IPS-15b (cell line): ENCODE measurements at regions not wholly inside any gene's neighbourhood (a gene's known extent, or its start where the extent isn't known, plus 50 kb on each side); places are given as distances from the start of the nearest gene placed in this dataset.
"Not testable (repeated sequence)": the region's sequence is repeated elsewhere in the genome, so short reads cannot be mapped to it uniquely, and the experiment has no call there.

ENCODE experiments used
- H3K27me3 ChIP-seq: one replicate; pipeline ENCODE4 v1.6.1; 2013; ENCODE audit warnings: low read length; ENCODE audit not compliant: control insufficient read depth, insufficient read depth
- H3K36me3 ChIP-seq: one replicate; pipeline ENCODE4 v1.6.1; 2013; ENCODE audit warnings: low read length; ENCODE audit not compliant: control insufficient read depth, insufficient read depth
- H3K4me1 ChIP-seq: one replicate; pipeline ENCODE4 v1.6.1; 2013; ENCODE audit warnings: mild to moderate bottlenecking, low read length; ENCODE audit not compliant: control insufficient read depth, insufficient read depth
- H3K4me3 ChIP-seq: one replicate; pipeline ENCODE4 v1.5.1; 2013; ENCODE audit warnings: low read depth, low read length
- H3K9ac ChIP-seq: one replicate; pipeline ENCODE4 v1.6.1; 2013; ENCODE audit warnings: low read depth, mild to moderate bottlenecking, low read length
- H3K9me3 ChIP-seq: one replicate; pipeline ENCODE4 v1.6.1; 2013; ENCODE audit warnings: mild to moderate bottlenecking, low read length; ENCODE audit not compliant: control insufficient read depth, insufficient read depth

GRCh38 chr5:51202161-51202560 is 181.1 kb upstream of the ISL1 start:
- Histone ChIP-seq H3K4me3 (no peak overlapping the region), H3K9ac (no peak overlapping the region), H3K36me3 (no peaks in the 10 kb centered on the region), H3K27me3 (no peaks in the 10 kb centered on the region), H3K4me1 (no peaks in the 10 kb centered on the region), H3K9me3 (no peaks in the 10 kb centered on the region)

- Histone ChIP-seq H3K4me3 (no peak overlapping the region), H3K9me3 (no peaks in the 10 kb centered on the region), H3K27me3 (no peaks in the 10 kb centered on the region), H3K4me1 (no peaks in the 10 kb centered on the region), H3K9ac (no peak overlapping the region), H3K36me3 (no peaks in the 10 kb centered on the region)
Observed at GRCh38 chr5:51203598-51203997, 179.7 kb upstream of the ISL1 start.

DNA sequence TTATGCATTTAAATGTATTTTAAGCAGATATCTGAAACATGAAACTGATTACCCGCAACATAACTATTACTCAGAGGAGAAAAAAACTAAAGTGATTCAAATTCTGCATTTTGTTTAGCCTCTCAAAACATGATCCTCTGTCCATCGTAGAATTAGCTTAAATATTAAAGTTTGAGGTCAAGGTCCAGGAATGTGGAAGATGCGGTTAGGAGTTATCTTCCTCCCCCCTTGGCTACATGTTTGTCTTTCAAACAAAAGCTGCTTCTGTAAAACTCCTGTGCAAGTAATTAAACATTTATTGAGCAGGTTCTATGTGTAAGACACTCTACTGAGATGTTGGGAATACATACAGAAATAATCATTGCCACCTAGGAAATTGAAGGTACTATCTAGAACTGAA is 175.0 kb upstream of the ISL1 start:
- Histone ChIP-seq H3K9ac (no peak overlapping the region), H3K9me3 (no peaks in the 10 kb centered on the region), H3K4me3 (no peak overlapping the region), H3K4me1 (no peaks in the 10 kb centered on the region), H3K36me3 (no peaks in the 10 kb centered on the region), H3K27me3 (no peaks in the 10 kb centered on the region)

GRCh38 chr5:51214746-51215145 is 168.5 kb upstream of the ISL1 start:
- H3K9ac ChIP-seq, result no peak overlapping the region
- H3K27me3 ChIP-seq, result no peaks in the 10 kb centered on the region
- no peaks in the 10 kb centered on the region for H3K36me3 ChIP-seq

GRCh38 chr5:51225789-51226742 is 157.2 kb upstream of the ISL1 start:
- Histone ChIP-seq H3K27me3 (no peaks in the 10 kb centered on the region), H3K4me3 (no peak overlapping the region), H3K4me1 (peaks cover 8% of the 10 kb centered on the region), H3K36me3 (no peaks in the 10 kb centered on the region), H3K9me3 (no peaks in the 10 kb centered on the region), H3K9ac (no peak overlapping the region)

More at GRCh38 chr5:51214746-51215145, 168.5 kb upstream of the ISL1 start:
- no peak overlapping the region for H3K4me3 ChIP-seq
- no peaks in the 10 kb centered on the region for H3K4me1 ChIP-seq
- no peaks in the 10 kb centered on the region for H3K9me3 ChIP-seq

- Histone ChIP-seq H3K9me3 (no peaks in the 10 kb centered on the region), H3K27me3 (no peaks in the 10 kb centered on the region), H3K36me3 (no peaks in the 10 kb centered on the region), H3K4me1 (peaks cover 8% of the 10 kb centered on the region), H3K9ac (no peak overlapping the region), H3K4me3 (no peak overlapping the region)
Observed at GRCh38 chr5:51227963-51228470, 155.2 kb upstream of the ISL1 start.

DNA sequence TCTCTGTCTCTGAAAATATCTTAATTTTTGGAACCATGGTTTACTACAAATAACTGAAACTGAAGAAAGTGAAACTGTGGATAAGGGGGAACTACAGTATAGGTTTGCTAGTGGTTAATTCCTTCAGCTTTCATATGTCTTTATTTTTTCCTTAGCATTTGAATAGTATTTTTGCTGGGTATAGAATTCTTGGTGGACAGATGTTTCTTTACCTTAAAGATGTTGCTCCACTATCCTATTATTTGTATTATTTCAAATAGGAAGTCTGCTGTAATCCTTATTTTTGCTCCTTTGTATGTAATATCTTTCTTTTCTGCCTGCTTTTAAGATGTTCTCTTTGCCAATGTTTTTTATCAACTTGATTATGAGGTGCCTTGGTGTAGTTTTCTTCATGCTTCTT is 152.9 kb upstream of the ISL1 start:
- Histone ChIP-seq H3K9me3 (no peaks in the 10 kb centered on the region), H3K4me1 (peaks cover 8% of the 10 kb centered on the region), H3K27me3 (no peaks in the 10 kb centered on the region), H3K4me3 (no peak overlapping the region), H3K36me3 (no peaks in the 10 kb centered on the region), H3K9ac (no peak overlapping the region)

DNA sequence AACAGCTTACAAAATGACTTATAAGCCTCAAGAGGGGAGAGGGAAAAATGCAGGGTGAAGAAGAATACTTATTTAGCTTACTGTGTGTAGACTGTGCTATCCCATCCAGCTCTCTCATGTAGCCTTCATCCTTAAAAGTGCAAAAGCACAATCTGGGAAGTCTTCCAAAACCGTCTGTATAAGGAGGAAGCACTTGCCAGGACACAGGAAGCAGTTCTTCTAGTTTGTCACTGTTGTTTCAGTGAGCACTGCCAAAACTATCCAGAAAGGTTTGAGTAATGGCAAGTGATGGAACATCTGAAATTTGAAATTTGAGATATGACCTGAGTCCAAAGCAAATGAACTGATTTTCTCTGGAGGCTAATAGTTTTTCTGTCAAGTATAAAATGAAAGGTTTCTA is 140.8 kb upstream of the ISL1 start:
- no peaks in the 10 kb centered on the region for H3K4me1 ChIP-seq
- no peaks in the 10 kb centered on the region for H3K27me3 ChIP-seq
- H3K4me3 ChIP-seq, result no peak overlapping the region
- no peak overlapping the region for H3K9ac ChIP-seq
- H3K9me3 ChIP-seq, result no peaks in the 10 kb centered on the region
- no peaks in the 10 kb centered on the region for H3K36me3 ChIP-seq

- not testable (repeated sequence) for H3K36me3 ChIP-seq, H3K9me3 ChIP-seq, H3K27me3 ChIP-seq, H3K4me1 ChIP-seq, H3K9ac ChIP-seq
- peak overlapping the region; percentile 8 for H3K4me3 ChIP-seq
Observed at GRCh38 chr5:51250957-51251356, 132.3 kb upstream of the ISL1 start.

DNA sequence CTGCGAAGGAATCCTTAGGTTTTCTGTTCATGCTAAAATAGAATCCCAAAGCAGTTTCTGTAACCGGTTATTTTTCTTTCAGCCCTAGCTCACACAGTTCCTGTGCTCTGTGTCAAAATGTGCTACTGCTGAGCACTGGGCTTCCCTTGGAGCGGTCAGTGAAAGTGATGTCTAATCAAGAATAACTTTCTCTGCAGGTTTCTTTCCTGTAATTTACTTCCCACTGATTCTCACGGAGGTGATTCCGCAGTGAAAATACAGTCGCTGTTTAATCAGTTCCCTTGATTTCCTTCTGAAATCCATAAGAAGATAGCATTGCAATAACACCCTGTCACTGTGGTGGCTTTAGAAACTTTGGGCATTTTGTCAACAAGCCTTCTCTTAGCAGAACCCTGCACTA is 112.0 kb upstream of the ISL1 start:
- H3K36me3 ChIP-seq, result no peaks in the 10 kb centered on the region
- H3K4me1 ChIP-seq, result no peaks in the 10 kb centered on the region
- no peak overlapping the region for H3K4me3 ChIP-seq
- H3K9me3 ChIP-seq, result no peaks in the 10 kb centered on the region
- H3K27me3 ChIP-seq, result no peaks in the 10 kb centered on the region
- H3K9ac ChIP-seq, result no peak overlapping the region

GRCh38 chr5:51273021-51273420 is 110.2 kb upstream of the ISL1 start:
- Histone ChIP-seq H3K9ac (no peak overlapping the region), H3K36me3 (no peaks in the 10 kb centered on the region), H3K4me3 (no peak overlapping the region), H3K27me3 (no peaks in the 10 kb centered on the region), H3K4me1 (no peaks in the 10 kb centered on the region), H3K9me3 (no peaks in the 10 kb centered on the region)

DNA sequence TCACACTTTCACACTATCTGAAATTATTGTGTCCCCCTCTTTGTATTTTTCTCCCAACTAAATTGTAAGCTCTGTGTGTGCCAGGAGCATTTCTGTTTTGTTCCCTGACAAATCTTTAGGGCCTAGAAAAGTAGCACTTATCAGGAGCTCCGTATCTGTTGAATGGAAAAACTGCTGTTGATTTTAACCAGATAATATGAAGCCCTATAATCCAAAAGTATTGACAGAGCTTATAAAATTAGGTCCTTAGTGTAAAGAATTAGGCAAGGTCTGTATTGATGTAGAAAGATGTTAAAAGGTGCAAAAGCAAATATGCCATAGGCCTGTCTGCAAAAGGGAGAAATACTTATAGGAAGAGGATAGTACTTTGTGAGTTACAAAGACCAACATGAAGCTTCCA is 109.4 kb upstream of the ISL1 start:
- H3K9me3 ChIP-seq, result no peaks in the 10 kb centered on the region
- H3K4me3 ChIP-seq, result no peak overlapping the region
- peaks cover 6% of the 10 kb centered on the region for H3K4me1 ChIP-seq
- no peak overlapping the region for H3K9ac ChIP-seq
- H3K36me3 ChIP-seq, result no peaks in the 10 kb centered on the region
- H3K27me3 ChIP-seq, result no peaks in the 10 kb centered on the region
